GM12865 (cell line): ENCODE measurements at regions not wholly inside any gene's neighbourhood (a gene's known extent, or its start where the extent isn't known, plus 50 kb on each side); places are given as distances from the start of the nearest gene placed in this dataset.
A peak's percentile ranks its signal among the peaks of the same experiment; 100 is the strongest.

Source experiments
- DNase-seq: peaks from one replicate; pipeline ENCODE4 v3.0.0; 2010; ENCODE audit warnings: low read depth
- H3K4me3 ChIP-seq: 2 replicates; pipeline ENCODE4 v1.5.1; 2011; ENCODE audit warnings: mild to moderate bottlenecking, low read depth, low read length, control low read depth
- CTCF ChIP-seq: IDR thresholded peaks from 2 replicates; pipeline ENCODE4 v1.5.1; 2011; ENCODE audit warnings: low read length, control low read depth, low read depth, inconsistent platforms; ENCODE audit not compliant: insufficient read depth; ENCODE audit errors: missing control alignments

- no peak for TF ChIP-seq CTCF
- DNase-seq, result no peak
- H3K4me3 ChIP-seq, result no peak overlapping the region
Measured at GRCh38 chr6:91166271-91167046, 579.6 kb upstream of the MAP3K7 start.

GRCh38 chr6:91164105-91164504, 577.2 kb upstream of the MAP3K7 start:
- H3K4me3 ChIP-seq, result no peak overlapping the region
- TF ChIP-seq CTCF, result no peak
- no peak for DNase-seq

DNA sequence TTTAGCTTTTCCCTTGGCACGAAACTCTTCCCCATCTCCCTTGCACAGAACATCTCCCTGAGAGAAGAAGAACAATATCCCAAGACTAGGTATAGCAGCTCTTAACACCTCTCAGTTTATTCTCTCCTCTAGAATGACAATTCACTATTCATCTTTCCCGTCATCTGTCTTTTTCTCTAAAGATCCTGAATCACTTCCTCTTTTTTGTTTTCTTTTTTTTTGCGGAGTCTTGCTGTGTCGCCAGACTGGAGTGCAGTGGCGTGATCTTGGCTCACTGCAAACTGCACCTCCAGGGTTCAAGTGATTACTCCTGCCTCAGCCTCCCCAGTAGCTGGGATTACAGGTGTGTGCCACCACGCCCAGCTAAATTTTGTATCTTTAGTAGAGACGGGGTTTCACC, 574.4 kb upstream of the MAP3K7 start:
- H3K4me3 ChIP-seq, result no peak overlapping the region
- TF ChIP-seq CTCF, result no peak
- DNase-seq, result no peak

DNA sequence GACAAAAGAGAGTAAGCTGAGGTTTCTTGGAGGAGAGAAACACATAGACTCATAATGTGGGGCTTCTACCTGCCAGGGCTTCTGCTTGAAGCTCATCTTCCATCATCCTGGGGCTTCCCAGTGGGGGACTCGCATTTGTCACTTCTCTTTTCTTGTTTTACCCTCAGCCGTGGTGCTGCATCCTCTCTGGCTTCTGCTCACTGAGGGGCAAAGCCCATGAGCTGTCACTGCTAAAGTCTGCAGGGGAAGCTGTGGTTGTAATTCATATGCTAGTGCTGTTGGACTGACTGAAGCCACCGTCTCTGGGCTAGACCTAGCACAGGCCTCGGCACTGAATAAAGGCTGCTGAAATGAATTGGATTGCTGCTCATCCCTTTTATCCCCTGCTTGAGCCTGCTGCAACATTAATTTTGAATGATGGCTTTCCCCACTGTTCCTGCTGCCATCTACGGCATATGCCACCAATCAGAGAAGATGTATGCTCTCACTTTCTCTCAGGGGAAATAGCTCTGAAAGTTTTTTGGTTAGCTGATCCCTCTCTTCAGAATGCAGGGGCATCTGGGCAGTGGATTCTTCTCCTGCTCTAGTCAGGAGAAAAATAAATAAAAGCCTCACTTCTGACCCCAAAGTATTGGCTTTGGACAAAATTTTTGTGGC, 568.4 kb upstream of the MAP3K7 start:
- DNase-seq, result peak; percentile 13
- no peak overlapping the region for H3K4me3 ChIP-seq
- no peak for TF ChIP-seq CTCF

GRCh38 chr6:91152824-91153223, 566.0 kb upstream of the MAP3K7 start:
- no peak for DNase-seq
- no peak for TF ChIP-seq CTCF
- no peak overlapping the region for H3K4me3 ChIP-seq

GRCh38 chr6:91149956-91150705, 563.3 kb upstream of the MAP3K7 start:
- no peak for DNase-seq
- H3K4me3 ChIP-seq, result no peak overlapping the region
- TF ChIP-seq CTCF, result no peak
